Memory B cell (primary cell): ENCODE measurements at regions not wholly inside any gene's neighbourhood (a gene's known extent, or its start where the extent isn't known, plus 50 kb on each side); places are given as distances from the start of the nearest gene placed in this dataset.
"Not testable (repeated sequence)": the region's sequence is repeated elsewhere in the genome, so short reads cannot be mapped to it uniquely, and the experiment has no call there.

Source experiments
- ATAC-seq: fragments of 150-1000 bp; cut with Tn5 transposase; 2 replicates; pipeline ENCODE4 v1.10.0; 2021; ENCODE audit warnings: low read depth, mild to moderate bottlenecking, moderate library complexity
- DNase-seq, 2 donors: peaks; one replicate each; pipeline ENCODE4 v3.0.0; 2022; ENCODE audit warnings: low spot score in 2 of 2
- H3K27ac Mint-ChIP-seq: one replicate; pipeline ENCODE4 v1.8.0; 2022; ENCODE audit warnings: mild to moderate bottlenecking, moderate library complexity, mixed read lengths
- H3K27me3 Mint-ChIP-seq: one replicate; pipeline ENCODE4 v1.8.0; 2022; ENCODE audit warnings: mixed read lengths
- H3K36me3 Mint-ChIP-seq: one replicate; pipeline ENCODE4 v1.8.0; 2022; ENCODE audit warnings: mild to moderate bottlenecking, mixed read lengths
- H3K4me1 Mint-ChIP-seq: one replicate; pipeline ENCODE4 v1.8.0; 2022; ENCODE audit warnings: mixed read lengths
- H3K4me3 Mint-ChIP-seq: one replicate; pipeline ENCODE4 v1.8.0; 2022; ENCODE audit warnings: mild to moderate bottlenecking, moderate library complexity, mixed read lengths
- H3K9me3 Mint-ChIP-seq: one replicate; pipeline ENCODE4 v1.8.0; 2022; ENCODE audit warnings: mixed read lengths

GRCh38 chr14:104230946-104231345 is 92.6 kb downstream of the KIF26A start:
- H3K4me3 Mint-ChIP-seq: no peak overlapping the region
- peaks cover 9% of the 10 kb centered on the region for H3K27me3 Mint-ChIP-seq
- H3K4me1 Mint-ChIP-seq: no peaks in the 10 kb centered on the region
- H3K36me3 Mint-ChIP-seq: peaks cover 4% of the 10 kb centered on the region
- no peak overlapping the region for H3K27ac Mint-ChIP-seq
- peaks cover 13% of the 10 kb centered on the region for H3K9me3 Mint-ChIP-seq
- no peak for DNase-seq
- no peak for ATAC-seq

DNA sequence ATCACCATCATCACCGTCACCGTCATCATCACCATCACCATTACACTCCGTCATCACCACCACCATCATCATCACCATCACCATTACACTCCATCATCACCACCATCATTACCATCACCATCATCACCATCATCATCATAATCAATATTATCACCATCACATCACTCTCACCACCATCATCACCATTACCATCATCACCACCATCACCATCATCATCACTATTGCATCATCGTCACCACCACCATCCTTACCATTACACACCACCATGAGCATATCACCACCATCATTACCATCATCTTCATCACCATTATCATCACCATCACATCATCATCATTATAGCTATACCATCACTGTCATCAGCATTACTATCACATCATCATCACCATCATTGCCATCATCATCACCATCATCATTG is 93.7 kb downstream of the KIF26A start:
- no peak overlapping the region for H3K27ac Mint-ChIP-seq

DNA sequence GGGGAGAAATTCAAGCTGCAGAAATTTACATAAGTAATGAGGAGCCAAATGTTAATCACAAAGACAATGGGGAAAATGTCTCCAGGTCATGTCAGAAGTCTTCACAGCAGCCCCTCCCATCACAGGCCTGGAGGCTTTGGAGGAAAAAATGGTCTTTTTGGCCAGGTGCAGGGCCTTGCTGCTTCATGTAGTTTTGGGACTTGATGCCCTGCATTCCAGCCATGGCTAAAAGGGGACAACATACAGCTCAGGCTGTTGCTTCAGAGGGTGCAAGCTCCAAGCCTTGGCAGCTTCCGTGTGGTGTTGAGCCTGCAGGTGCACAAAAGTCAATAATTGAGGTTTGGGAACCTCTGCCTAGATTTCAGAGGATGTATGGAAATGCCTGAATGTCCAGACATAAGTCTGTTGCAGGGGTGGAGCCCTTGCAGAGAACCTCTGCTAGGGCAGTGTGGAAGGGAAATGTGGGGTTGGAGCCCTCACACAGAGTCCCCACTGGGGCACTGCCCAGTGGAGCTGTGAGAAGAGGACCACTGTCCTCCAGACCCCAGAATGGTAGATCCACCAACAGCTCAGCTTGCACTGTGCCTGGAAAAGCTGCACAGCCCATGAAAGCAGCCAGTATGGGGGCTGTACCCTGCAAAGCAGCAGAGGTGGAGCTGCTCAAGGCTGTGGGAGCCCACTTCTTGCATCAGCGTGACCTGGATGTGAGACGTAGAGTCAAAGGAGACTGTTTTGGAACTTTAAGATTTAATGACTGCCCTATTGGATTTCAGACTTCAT is 95.8 kb downstream of the KIF26A start:
- not testable (repeated sequence) for H3K4me3 Mint-ChIP-seq, DNase-seq, H3K36me3 Mint-ChIP-seq, H3K4me1 Mint-ChIP-seq, ATAC-seq, H3K27ac Mint-ChIP-seq
- Mint-ChIP-seq H3K27me3 (peaks cover 12% of the 10 kb centered on the region), H3K9me3 (peaks cover 16% of the 10 kb centered on the region)

More for the DNA sequence above, 93.7 kb downstream of the KIF26A start:
- Mint-ChIP-seq H3K9me3 (peaks cover 18% of the 10 kb centered on the region), H3K27me3 (peaks cover 9% of the 10 kb centered on the region), H3K4me1 (no peaks in the 10 kb centered on the region), H3K36me3 (peaks cover 6% of the 10 kb centered on the region), H3K4me3 (no peak overlapping the region)
- DNase-seq (no peak), ATAC-seq (no peak)

- no peak for ATAC-seq
- Mint-ChIP-seq H3K4me1 (peaks cover 4% of the 10 kb centered on the region), H3K9me3 (peaks cover 16% of the 10 kb centered on the region)
Observed at GRCh38 chr14:104235686-104236085, 97.3 kb downstream of the KIF26A start.

GRCh38 chr14:104237651-104238423 is 99.5 kb downstream of the KIF26A start:
- H3K4me3 Mint-ChIP-seq: no peak overlapping the region
- no peak for ATAC-seq
- H3K4me1 Mint-ChIP-seq: peaks cover 5% of the 10 kb centered on the region
- H3K27me3 Mint-ChIP-seq: peaks cover 21% of the 10 kb centered on the region
- H3K36me3 Mint-ChIP-seq: peaks cover 6% of the 10 kb centered on the region
- H3K27ac Mint-ChIP-seq: no peak overlapping the region
- H3K9me3 Mint-ChIP-seq: peaks cover 16% of the 10 kb centered on the region
- DNase-seq: no peak

More at GRCh38 chr14:104235686-104236085, 97.3 kb downstream of the KIF26A start:
- Mint-ChIP-seq H3K36me3 (peaks cover 6% of the 10 kb centered on the region), H3K27me3 (peaks cover 19% of the 10 kb centered on the region), H3K27ac (no peak overlapping the region), H3K4me3 (no peak overlapping the region)
- no peak for DNase-seq

- Mint-ChIP-seq H3K36me3 (peaks cover 6% of the 10 kb centered on the region), H3K4me1 (peaks cover 5% of the 10 kb centered on the region), H3K4me3 (no peak overlapping the region), H3K9me3 (peaks cover 14% of the 10 kb centered on the region), H3K27ac (no peak overlapping the region), H3K27me3 (peaks cover 21% of the 10 kb centered on the region)
- ATAC-seq (no peak), DNase-seq (no peak)
Observed at GRCh38 chr14:104238424-104239184, 100.2 kb downstream of the KIF26A start.

- Mint-ChIP-seq H3K4me1 (peaks cover 5% of the 10 kb centered on the region), H3K27me3 (peaks cover 21% of the 10 kb centered on the region), H3K27ac (no peak overlapping the region), H3K9me3 (peaks cover 14% of the 10 kb centered on the region), H3K36me3 (peaks cover 6% of the 10 kb centered on the region), H3K4me3 (no peak overlapping the region)
- DNase-seq (no peak), ATAC-seq (no peak)
Observed at GRCh38 chr14:104239185-104239775, 100.9 kb downstream of the KIF26A start.

DNA sequence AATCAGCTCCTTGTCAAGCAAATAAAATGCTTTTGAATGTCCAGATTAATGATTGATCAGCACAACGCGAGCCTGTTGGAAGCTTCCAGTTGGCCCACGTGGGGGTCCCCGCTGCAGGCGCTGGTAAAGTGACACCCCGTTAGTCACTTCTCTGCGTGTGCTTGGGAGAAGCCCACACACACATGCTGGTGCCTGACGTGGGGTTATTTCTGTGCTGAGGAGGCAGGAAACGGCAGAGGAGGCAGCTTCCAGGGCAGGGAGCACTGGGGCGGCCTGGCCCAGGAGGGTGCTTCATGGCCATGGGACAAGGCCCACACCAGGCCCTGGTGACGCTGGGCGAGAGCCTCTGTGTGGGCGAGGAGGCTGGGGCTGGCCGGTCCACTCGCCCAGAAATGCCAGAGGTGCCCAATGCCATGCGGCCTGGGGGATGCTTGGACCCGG is 101.5 kb downstream of the KIF26A start:
- Mint-ChIP-seq H3K27ac (no peak overlapping the region), H3K4me1 (peaks cover 5% of the 10 kb centered on the region), H3K4me3 (no peak overlapping the region), H3K9me3 (peaks cover 14% of the 10 kb centered on the region), H3K36me3 (peaks cover 6% of the 10 kb centered on the region), H3K27me3 (peaks cover 22% of the 10 kb centered on the region)
- no peak for DNase-seq
- ATAC-seq: no peak

- Mint-ChIP-seq H3K27ac (peak overlapping the region; percentile 17), H3K27me3 (peaks cover 20% of the 10 kb centered on the region), H3K4me1 (peaks cover 5% of the 10 kb centered on the region), H3K4me3 (peak overlapping the region; percentile 34), H3K36me3 (peaks cover 3% of the 10 kb centered on the region), H3K9me3 (peaks cover 11% of the 10 kb centered on the region)
- DNase-seq (no peak), ATAC-seq (peak; percentile 88)
Observed at GRCh38 chr14:104240434-104241157, 102.2 kb downstream of the KIF26A start.

DNA sequence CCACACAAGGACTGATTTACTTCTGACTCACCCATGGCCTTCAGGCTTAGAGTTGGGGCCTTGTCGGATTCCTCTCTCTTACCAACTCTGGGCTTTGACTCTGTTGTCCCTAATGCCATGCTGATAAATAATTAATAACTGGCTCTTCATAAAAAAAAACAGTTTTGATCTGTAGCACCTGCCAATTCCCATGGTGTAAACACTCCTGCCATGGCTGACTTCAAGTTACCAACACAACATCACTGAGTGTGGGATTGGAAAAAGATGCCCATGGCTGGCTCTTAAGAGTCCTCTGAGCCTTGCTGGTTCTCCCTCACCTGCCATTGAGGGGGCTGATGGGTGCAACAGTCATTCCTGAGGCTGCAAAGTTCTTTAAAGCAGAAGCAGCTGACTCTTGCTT is 104.8 kb downstream of the KIF26A start:
- no peaks in the 10 kb centered on the region for H3K9me3 Mint-ChIP-seq
- ATAC-seq: no peak
- H3K4me1 Mint-ChIP-seq: peaks cover 5% of the 10 kb centered on the region
- no peaks in the 10 kb centered on the region for H3K36me3 Mint-ChIP-seq
- no peak for DNase-seq
- no peak overlapping the region for H3K27ac Mint-ChIP-seq
- peaks cover 12% of the 10 kb centered on the region for H3K27me3 Mint-ChIP-seq
- H3K4me3 Mint-ChIP-seq: no peak overlapping the region

- Mint-ChIP-seq H3K4me1 (peaks cover 5% of the 10 kb centered on the region), H3K4me3 (no peak overlapping the region), H3K27ac (no peak overlapping the region), H3K27me3 (peaks cover 10% of the 10 kb centered on the region), H3K36me3 (no peaks in the 10 kb centered on the region), H3K9me3 (no peaks in the 10 kb centered on the region)
- ATAC-seq (no peak), DNase-seq (no peak)
Observed at GRCh38 chr14:104244221-104245011, 106.0 kb downstream of the KIF26A start.

DNA sequence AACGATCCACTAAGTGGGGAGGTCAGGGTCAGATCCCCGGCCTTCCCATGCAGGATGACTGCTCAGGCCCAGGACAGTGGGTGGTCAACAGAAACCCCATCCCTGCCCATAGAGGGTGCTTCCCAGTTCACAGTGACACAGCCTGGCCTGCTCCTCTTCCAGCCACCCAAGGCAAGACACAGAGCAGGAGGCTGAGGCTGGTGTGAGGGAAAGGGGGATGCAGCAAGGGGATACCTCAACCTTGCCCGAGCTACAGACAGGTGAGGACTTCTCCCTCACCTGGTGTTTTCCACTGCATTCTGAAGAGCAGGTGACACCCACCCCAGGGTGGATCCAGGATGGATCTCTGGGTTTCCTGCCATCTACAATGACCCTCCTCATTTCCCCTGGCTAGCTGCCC is 106.7 kb downstream of the KIF26A start:
- Mint-ChIP-seq H3K27me3 (peaks cover 8% of the 10 kb centered on the region), H3K4me1 (peaks cover 5% of the 10 kb centered on the region), H3K27ac (no peak overlapping the region), H3K36me3 (no peaks in the 10 kb centered on the region), H3K4me3 (no peak overlapping the region), H3K9me3 (no peaks in the 10 kb centered on the region)
- no peak for ATAC-seq
- DNase-seq: no peak
